ENCODE measurements at regions not wholly inside any gene's neighbourhood (a gene's known extent, or its start where the extent isn't known, plus 50 kb on each side); places are given as distances from the start of the nearest gene placed in this dataset.

DNA sequence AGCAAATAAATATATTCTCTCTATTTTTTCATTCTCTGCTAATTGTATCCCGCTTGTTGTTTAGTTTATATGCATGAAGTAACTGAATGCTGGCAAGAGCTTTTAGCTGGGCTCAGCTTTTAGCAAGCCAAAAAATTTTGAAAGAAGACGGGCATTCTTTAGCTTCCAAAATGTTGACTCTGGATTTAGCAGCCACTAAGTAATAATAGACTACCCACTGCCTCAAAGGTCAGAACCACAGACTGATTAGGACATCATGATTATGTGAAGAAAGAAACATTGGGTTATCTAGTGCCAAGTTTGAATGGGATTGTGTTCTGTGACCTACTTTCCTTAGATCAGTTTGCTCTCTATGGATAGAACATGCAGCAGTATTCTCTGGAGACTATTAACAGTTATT lies 80.3 kb upstream of the DPH5 start:
- POLR2A ChIA-PET, result no interaction called here
- no peaks in the 10 kb centered on the region for H3K27me3 ChIP-seq (ENCODE audit: control insufficient read depth in 2 of 2, insufficient read depth in 2 of 2, low read length in 2 of 2)
- H3K9ac ChIP-seq (replicated peaks; ENCODE audit: extremely low read depth, insufficient read depth, low read length), result no peak overlapping the region
- no peak for TF ChIP-seq POLR2AphosphoS5 (IDR thresholded peaks at IDR 0.05; ENCODE audit: insufficient read depth, low read depth, low read length)
- TF ChIP-seq, protein P1, sequence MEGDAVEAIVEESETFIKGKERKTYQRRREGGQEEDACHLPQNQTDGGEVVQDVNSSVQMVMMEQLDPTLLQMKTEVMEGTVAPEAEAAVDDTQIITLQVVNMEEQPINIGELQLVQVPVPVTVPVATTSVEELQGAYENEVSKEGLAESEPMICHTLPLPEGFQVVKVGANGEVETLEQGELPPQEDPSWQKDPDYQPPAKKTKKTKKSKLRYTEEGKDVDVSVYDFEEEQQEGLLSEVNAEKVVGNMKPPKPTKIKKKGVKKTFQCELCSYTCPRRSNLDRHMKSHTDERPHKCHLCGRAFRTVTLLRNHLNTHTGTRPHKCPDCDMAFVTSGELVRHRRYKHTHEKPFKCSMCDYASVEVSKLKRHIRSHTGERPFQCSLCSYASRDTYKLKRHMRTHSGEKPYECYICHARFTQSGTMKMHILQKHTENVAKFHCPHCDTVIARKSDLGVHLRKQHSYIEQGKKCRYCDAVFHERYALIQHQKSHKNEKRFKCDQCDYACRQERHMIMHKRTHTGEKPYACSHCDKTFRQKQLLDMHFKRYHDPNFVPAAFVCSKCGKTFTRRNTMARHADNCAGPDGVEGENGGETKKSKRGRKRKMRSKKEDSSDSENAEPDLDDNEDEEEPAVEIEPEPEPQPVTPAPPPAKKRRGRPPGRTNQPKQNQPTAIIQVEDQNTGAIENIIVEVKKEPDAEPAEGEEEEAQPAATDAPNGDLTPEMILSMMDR (IDR thresholded peaks at IDR 0.05; ENCODE audit: extremely low read depth in 1 of 2, insufficient read depth in 1 of 2, low read depth in 1 of 2, low read length in 2 of 2), result no peak
- no peak for TF ChIP-seq EZH2 (IDR thresholded peaks at IDR 0.05; ENCODE audit: borderline replicate concordance, low read depth, low read length, severe bottlenecking)
- TF ChIP-seq MYC (IDR thresholded peaks at IDR 0.05; ENCODE audit: low read depth, low read length), result no peak
- TF ChIP-seq GATA2 (IDR thresholded peaks at IDR 0.05; ENCODE audit: insufficient read depth, insufficient read length, low read depth, low read length), result no peak
- TF ChIP-seq POLR2A (IDR thresholded peaks at IDR 0.05; ENCODE audit: low read depth, low read length), result no peak
- TF ChIP-seq FOS (IDR thresholded peaks at IDR 0.05; ENCODE audit: borderline replicate concordance, insufficient read depth, low read length), result no peak
- no peak for TF ChIP-seq JUN (IDR thresholded peaks at IDR 0.05; ENCODE audit: borderline replicate concordance, insufficient read depth, insufficient read length, low read depth)
- TF ChIP-seq, protein P2, sequence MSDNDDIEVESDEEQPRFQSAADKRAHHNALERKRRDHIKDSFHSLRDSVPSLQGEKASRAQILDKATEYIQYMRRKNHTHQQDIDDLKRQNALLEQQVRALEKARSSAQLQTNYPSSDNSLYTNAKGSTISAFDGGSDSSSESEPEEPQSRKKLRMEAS (IDR thresholded peaks at IDR 0.05; ENCODE audit: insufficient read depth, insufficient read length), result no peak
- FAIRE-seq (no peak), DNase-seq (ENCODE audit: low read depth, low spot score) (no peak)
- no peak overlapping the region for H3K4me3 ChIP-seq (replicated peaks in 1 of 3; ENCODE audit: insufficient read depth in 1 of 3, low read depth in 1 of 3, low read length in 3 of 3)
- H2AFZ ChIP-seq (ENCODE audit: low read depth, low read length), result no peak overlapping the region
- no peaks in the 10 kb centered on the region for H3K4me1 ChIP-seq (ENCODE audit: control insufficient read depth, extremely low read depth, insufficient read depth, low read length)
- no peaks in the 10 kb centered on the region for H3K36me3 ChIP-seq (ENCODE audit: control insufficient read depth in 2 of 2, extremely low read depth in 1 of 2, insufficient read depth in 2 of 2, low read length in 2 of 2)
- dilution Hi-C loops (cut with MboI; ENCODE audit: extremely low pct_ligation_motif_present, low sequenced_read_pairs), result no loop called here
- intact Hi-C loops (cut with micrococcal nuclease), result no loop called here
- no peak overlapping the region for H3K27ac ChIP-seq (ENCODE audit: insufficient read depth, low read depth, low read length)
- no peaks in the 10 kb centered on the region for H3K9me3 ChIP-seq (replicated peaks; ENCODE audit: control insufficient read depth, insufficient read depth, low read length)
- CTCF ChIA-PET, result no interaction called here
- no peaks in the 10 kb centered on the region for H4K20me1 ChIP-seq (replicated peaks; ENCODE audit: control insufficient read depth, extremely low read depth, insufficient read depth, low read length)
- H3K4me2 ChIP-seq (ENCODE audit: insufficient read depth, low read length), result no peak overlapping the region
- H3K9me1 ChIP-seq (replicated peaks; ENCODE audit: control insufficient read depth, extremely low read depth, insufficient read depth, low read length), result no peaks in the 10 kb centered on the region
- BruUV-seq (replicated peaks), result no TSS peak
- no peaks in the 10 kb centered on the region for H3K79me2 ChIP-seq (ENCODE audit: control insufficient read depth, insufficient read depth, low read length)

Data from endothelial cell of umbilical vein (primary cell).